Tibial nerve (tissue), 4 donors: ENCODE measurements at regions not wholly inside any gene's neighbourhood (a gene's known extent, or its start where the extent isn't known, plus 50 kb on each side); places are given as distances from the start of the nearest gene placed in this dataset.

Experiments used
- EP300 ChIP-seq, 2 donors: sonication (generic); formaldehyde crosslinking; IDR thresholded peaks; one replicate each; pipeline ENCODE4 v1.6.1; 2017; ENCODE audit warnings: antibody characterized with exemption in 2 of 2, mild to moderate bottlenecking in 1 of 2
- POLR2A ChIP-seq, 2 donors: fragments of 450-650 bp; IDR thresholded peaks; one replicate each; pipeline ENCODE4 v1.6.1; 2017; ENCODE audit warnings: antibody characterized with exemption in 2 of 2, mild to moderate bottlenecking in 2 of 2, moderate library complexity in 2 of 2
- TF ChIP-seq, protein P1 (sequence below), 5 experiments: fragments of 200-600 bp in 3 of 5; fragments of 450-650 bp in 2 of 5; sonication (generic) in 3 of 5; IDR thresholded peaks; one replicate each; pipeline ENCODE4 v1.5.1; 2016 to 2019; ENCODE audit warnings: antibody characterized with exemption in 5 of 5, mild to moderate bottlenecking in 3 of 5, moderate library complexity in 2 of 5

DNA sequence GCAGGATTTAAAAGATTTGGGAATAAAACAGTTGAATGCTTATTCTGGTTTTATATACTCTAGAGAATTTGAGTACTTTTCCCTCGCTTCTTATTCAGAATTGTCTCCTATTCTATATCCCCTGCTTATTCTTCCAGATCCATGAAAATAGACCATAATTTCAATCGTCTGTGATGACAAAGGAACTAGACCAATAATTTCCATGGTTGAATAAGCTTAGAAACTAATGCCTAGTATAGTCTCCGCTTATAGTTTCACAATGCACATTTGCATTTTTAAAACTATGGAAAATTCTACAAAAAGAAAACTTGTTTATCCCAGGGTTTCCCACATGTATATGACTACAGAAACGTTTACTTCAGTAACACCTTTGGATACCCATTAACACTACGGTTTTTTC, 247.4 kb upstream of the NR5A2 start:
- TF ChIP-seq, protein P1, sequence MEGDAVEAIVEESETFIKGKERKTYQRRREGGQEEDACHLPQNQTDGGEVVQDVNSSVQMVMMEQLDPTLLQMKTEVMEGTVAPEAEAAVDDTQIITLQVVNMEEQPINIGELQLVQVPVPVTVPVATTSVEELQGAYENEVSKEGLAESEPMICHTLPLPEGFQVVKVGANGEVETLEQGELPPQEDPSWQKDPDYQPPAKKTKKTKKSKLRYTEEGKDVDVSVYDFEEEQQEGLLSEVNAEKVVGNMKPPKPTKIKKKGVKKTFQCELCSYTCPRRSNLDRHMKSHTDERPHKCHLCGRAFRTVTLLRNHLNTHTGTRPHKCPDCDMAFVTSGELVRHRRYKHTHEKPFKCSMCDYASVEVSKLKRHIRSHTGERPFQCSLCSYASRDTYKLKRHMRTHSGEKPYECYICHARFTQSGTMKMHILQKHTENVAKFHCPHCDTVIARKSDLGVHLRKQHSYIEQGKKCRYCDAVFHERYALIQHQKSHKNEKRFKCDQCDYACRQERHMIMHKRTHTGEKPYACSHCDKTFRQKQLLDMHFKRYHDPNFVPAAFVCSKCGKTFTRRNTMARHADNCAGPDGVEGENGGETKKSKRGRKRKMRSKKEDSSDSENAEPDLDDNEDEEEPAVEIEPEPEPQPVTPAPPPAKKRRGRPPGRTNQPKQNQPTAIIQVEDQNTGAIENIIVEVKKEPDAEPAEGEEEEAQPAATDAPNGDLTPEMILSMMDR (IDR thresholded peaks at IDR 0.05), result no peak
- TF ChIP-seq EP300 (IDR thresholded peaks at IDR 0.05) (no peak), POLR2A (IDR thresholded peaks at IDR 0.05) (no peak)
